ENCODE measurements at regions not wholly inside any gene's neighbourhood (a gene's known extent, or its start where the extent isn't known, plus 50 kb on each side); places are given as distances from the start of the nearest gene placed in this dataset.

DNA sequence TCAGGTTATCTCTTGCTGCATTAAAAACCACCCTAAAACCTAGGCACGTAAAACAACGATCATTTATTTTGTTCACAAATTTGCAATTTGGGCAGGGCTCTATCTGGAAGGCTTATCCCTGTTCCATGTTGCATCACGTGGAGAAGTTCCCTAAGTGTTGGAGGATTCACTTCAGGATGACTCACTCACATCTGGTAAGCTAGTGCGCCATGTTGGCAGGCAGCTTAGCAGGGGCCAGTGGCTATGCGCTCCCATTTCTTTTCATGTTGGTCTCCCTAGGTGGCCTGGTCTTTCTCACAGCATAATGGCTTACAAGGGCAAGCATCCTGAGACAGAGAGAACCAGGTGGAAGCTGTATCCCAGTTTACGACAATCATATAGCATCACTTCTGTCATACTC, 226.8 kb downstream of the BLID start:
- TF ChIP-seq, protein P1, sequence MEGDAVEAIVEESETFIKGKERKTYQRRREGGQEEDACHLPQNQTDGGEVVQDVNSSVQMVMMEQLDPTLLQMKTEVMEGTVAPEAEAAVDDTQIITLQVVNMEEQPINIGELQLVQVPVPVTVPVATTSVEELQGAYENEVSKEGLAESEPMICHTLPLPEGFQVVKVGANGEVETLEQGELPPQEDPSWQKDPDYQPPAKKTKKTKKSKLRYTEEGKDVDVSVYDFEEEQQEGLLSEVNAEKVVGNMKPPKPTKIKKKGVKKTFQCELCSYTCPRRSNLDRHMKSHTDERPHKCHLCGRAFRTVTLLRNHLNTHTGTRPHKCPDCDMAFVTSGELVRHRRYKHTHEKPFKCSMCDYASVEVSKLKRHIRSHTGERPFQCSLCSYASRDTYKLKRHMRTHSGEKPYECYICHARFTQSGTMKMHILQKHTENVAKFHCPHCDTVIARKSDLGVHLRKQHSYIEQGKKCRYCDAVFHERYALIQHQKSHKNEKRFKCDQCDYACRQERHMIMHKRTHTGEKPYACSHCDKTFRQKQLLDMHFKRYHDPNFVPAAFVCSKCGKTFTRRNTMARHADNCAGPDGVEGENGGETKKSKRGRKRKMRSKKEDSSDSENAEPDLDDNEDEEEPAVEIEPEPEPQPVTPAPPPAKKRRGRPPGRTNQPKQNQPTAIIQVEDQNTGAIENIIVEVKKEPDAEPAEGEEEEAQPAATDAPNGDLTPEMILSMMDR (IDR thresholded peaks at IDR 0.05; ENCODE audit: extremely low read depth, insufficient read depth, missing control alignments), result no peak
- DNase-seq (ENCODE audit: low spot score), result no peak
- in situ Hi-C loops (cut with MboI; ENCODE audit: low pct_unique_long_range_greater_than_20kb, low sequenced_read_pairs, unreplicated experiment), result no loop called here

DNA sequence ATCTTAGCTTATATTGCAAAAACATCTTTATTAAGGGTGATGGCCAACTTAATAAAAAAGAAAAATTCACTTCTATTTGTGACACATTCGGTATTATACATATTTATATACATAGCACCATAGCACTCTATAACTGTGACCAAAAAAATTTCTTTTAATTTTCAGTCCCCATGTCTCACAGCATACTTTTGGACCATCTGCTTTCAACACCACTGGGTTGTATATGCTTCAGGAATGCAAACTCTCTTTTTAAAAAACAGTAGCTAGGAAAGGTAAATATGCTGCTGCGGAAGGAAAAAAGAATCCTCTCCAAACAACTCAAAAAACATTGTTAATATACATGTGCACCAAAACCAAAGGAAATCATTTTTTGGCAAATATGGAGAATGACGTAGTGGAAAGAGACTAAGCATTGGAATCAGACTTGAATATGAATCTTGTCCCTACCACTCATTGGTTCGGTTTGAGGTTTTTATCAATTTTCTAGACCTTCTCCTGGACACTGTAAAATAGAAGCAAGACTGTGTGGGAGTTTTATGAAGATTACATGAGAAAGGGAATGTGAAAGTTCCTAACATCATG, 227.9 kb downstream of the BLID start:
- DNase-seq (ENCODE audit: low spot score), result no peak
- TF ChIP-seq, protein P1 (IDR thresholded peaks at IDR 0.05; ENCODE audit: extremely low read depth, insufficient read depth, missing control alignments), result no peak
- in situ Hi-C loops (cut with MboI; ENCODE audit: low pct_unique_long_range_greater_than_20kb, low sequenced_read_pairs, unreplicated experiment), result no loop called here

DNA sequence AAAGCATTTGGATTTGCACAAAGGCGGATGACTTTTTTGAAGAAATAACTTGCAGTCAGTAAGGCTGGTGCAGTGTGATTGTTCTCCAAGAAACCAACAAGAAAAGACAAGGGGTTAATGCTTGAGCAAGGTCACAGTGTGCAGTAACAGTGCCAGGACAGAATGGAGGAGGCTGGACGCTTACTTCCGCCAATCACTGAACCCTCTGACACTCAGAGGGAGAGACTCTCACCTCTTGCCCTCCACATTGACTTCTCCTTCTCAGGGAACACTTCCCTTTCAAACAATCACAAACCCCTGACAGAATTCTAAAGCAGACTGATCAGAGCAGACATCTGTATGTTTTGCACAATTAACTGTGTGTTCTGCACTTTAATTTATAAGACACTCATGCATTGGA, 228.4 kb downstream of the BLID start:
- in situ Hi-C loops (cut with MboI; ENCODE audit: low pct_unique_long_range_greater_than_20kb, low sequenced_read_pairs, unreplicated experiment), result no loop called here
- no peak for DNase-seq (ENCODE audit: low spot score)
- TF ChIP-seq, protein P1 (IDR thresholded peaks at IDR 0.05; ENCODE audit: extremely low read depth, insufficient read depth, missing control alignments), result no peak

DNA sequence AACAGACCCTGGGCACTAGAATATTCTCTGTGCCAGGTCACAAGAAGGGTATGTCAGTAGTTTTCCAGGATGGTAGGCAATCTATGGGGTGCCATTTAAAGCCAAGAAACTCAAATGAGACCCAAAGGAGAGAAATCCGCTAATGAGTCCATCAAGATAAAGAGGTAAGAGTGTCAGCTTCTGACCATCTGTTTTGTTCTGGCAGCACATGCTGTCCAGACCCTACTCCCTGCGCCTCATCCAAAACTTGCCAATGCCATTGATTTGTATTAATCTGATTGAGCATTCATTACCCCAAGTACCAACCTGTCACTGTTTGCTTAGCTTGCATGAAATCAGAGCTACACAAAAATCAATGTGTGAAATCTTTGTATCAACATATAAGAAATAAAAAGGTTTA, 229.0 kb downstream of the BLID start:
- TF ChIP-seq, protein P1 (IDR thresholded peaks at IDR 0.05; ENCODE audit: extremely low read depth, insufficient read depth, missing control alignments), result no peak
- no peak for DNase-seq (ENCODE audit: low spot score)
- in situ Hi-C loops (cut with MboI; ENCODE audit: low pct_unique_long_range_greater_than_20kb, low sequenced_read_pairs, unreplicated experiment), result no loop called here

DNA sequence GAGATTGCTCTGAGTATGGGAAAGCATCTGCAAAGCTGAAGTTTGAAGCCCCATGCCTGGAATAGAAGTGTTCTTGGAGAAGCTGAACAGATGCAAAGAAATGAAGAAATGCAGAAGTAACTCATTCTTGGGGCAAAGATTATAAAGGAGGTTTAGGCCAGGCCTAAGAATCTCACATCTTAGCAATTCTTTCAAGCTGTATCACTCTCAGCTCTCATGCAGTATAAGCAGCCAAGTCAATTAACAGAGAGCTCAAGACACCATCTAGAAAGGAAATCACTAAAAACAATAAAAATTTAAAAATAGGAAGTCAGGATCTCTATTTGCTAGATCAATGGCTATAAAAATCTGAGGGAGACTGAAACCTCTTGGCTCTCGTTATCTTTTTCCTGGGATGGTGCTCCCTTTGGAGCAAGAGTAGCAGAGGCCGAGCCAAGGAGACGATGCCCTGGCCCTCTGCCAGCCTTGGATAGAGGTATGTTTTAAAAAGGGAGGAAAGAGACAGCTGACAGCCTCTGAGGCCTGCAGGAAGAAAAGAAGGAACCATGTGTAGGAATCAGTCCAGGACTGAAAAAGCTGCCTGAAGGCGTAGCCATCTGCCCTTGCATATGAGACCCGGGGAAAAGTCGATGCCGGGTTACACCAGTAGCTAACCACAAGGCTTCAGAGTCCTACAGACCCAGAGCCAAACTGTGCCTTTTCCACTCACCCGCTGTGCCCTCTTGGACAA, 229.8 kb downstream of the BLID start:
- TF ChIP-seq, protein P1 (IDR thresholded peaks at IDR 0.05; ENCODE audit: extremely low read depth, insufficient read depth, missing control alignments), result no peak
- DNase-seq (ENCODE audit: low spot score), result no peak
- in situ Hi-C loops (cut with MboI; ENCODE audit: low pct_unique_long_range_greater_than_20kb, low sequenced_read_pairs, unreplicated experiment), result no loop called here

DNA sequence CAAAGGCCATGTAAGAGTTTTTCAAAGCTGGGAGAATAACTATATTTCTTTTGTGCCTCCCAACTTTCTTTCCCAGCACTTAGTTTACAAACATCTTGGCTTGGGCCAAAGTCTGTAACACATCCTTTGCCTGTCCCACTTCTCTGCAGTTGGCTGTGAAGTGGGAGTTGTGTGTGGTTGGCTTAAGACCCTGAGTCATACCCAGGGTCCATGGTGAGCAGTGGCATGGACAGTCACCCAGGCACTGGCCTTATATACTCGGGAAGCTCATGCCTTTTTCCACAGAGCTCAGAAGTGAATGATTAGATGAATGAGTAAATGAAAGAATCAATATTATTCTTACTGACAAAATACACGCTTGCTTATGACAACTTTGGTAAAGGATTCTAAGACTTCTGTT, 231.4 kb downstream of the BLID start:
- DNase-seq (ENCODE audit: low spot score), result no peak
- in situ Hi-C loops (cut with MboI; ENCODE audit: low pct_unique_long_range_greater_than_20kb, low sequenced_read_pairs, unreplicated experiment), result no loop called here
- TF ChIP-seq, protein P1 (IDR thresholded peaks at IDR 0.05; ENCODE audit: extremely low read depth, insufficient read depth, missing control alignments), result no peak
